Vagina (tissue), 2 donors: ENCODE measurements at regions not wholly inside any gene's neighbourhood (a gene's known extent, or its start where the extent isn't known, plus 50 kb on each side); places are given as distances from the start of the nearest gene placed in this dataset.

ENCODE experiments used
- DNase-seq, 2 donors: peaks; one replicate each; pipeline ENCODE4 v3.0.0-alpha.2; 2017; ENCODE audit errors: extremely low spot score in 2 of 2
- H3K27ac ChIP-seq: fragments of 200-600 bp; sonication (generic); one replicate; pipeline ENCODE4 v1.5.1; 2019
- H3K27me3 ChIP-seq: fragments of 200-600 bp; sonication (generic); one replicate; pipeline ENCODE4 v1.5.1; 2019
- H3K36me3 ChIP-seq, 2 donors: fragments of 200-600 bp; sonication (generic); one replicate each; pipeline ENCODE4 v1.5.1; 2017 to 2019
- H3K4me1 ChIP-seq: fragments of 200-600 bp; sonication (generic); one replicate; pipeline ENCODE4 v1.5.1; 2019
- H3K4me3 ChIP-seq, 2 donors: fragments of 200-600 bp; sonication (generic); 1 replicate in 1 of 2; 2 replicates in 1 of 2; pipeline ENCODE4 v1.5.1; 2016 to 2019
- H3K9me3 ChIP-seq: fragments of 200-600 bp; sonication (generic); one replicate; pipeline ENCODE4 v1.5.1; 2019
- CTCF ChIP-seq, 3 experiments: fragments of 450-650 bp in 2 of 3; fragments of 200-600 bp in 1 of 3; sonication (generic) in 1 of 3; IDR thresholded peaks; one replicate each; pipeline ENCODE4 v1.5.1; 2017 to 2019; ENCODE audit warnings: antibody characterized with exemption in 3 of 3, mild to moderate bottlenecking in 2 of 3, moderate library complexity in 2 of 3
- POLR2A ChIP-seq, 2 donors: fragments of 450-650 bp; IDR thresholded peaks; one replicate each; pipeline ENCODE4 v1.6.1; 2017; ENCODE audit warnings: antibody characterized with exemption in 2 of 2, mild to moderate bottlenecking in 2 of 2, moderate library complexity in 2 of 2
- POLR2AphosphoS5 ChIP-seq, 2 donors: sonication (generic); formaldehyde crosslinking; IDR thresholded peaks; one replicate each; pipeline ENCODE4 v1.9.0; 2017; ENCODE audit warnings: antibody characterized with exemption in 2 of 2, mild to moderate bottlenecking in 2 of 2, low read depth in 1 of 2; ENCODE audit not compliant: insufficient read depth in 1 of 2
- intact Hi-C: fragments of 100-400 bp; cut with DNase I; formaldehyde crosslinking; loops from one replicate; pipeline ENCODE4 v1.15.1; 2023

- no peak overlapping the region for H3K4me3 ChIP-seq
- DNase-seq, result peak in 1 of 2 donors; percentile 89
- peaks cover 52% of the 10 kb centered on the region for H3K4me1 ChIP-seq
- no peaks in the 10 kb centered on the region for H3K9me3 ChIP-seq
- no peak for TF ChIP-seq POLR2AphosphoS5 (IDR thresholded peaks at IDR 0.05; ENCODE audit: insufficient read depth in 1 of 2, low read depth in 1 of 2)
- TF ChIP-seq CTCF (IDR thresholded peaks at IDR 0.05), result no peak
- TF ChIP-seq POLR2A (IDR thresholded peaks at IDR 0.05), result no peak
- peak overlapping the region; percentile 77 for H3K27ac ChIP-seq
- no peaks in the 10 kb centered on the region for H3K27me3 ChIP-seq
- no peaks in the 10 kb centered on the region for H3K36me3 ChIP-seq
- intact Hi-C loops, result no loop called here
Observed at GRCh38 chr6:170025935-170026750, 264.7 kb downstream of the DLL1 start.

- Histone ChIP-seq H3K9me3 (no peaks in the 10 kb centered on the region), H3K36me3 (no peaks in the 10 kb centered on the region), H3K27ac (peak overlapping the region; percentile 77), H3K4me3 (no peak overlapping the region), H3K4me1 (peaks cover 48% of the 10 kb centered on the region), H3K27me3 (no peaks in the 10 kb centered on the region)
- intact Hi-C loops, result no loop called here
- TF ChIP-seq POLR2AphosphoS5 (IDR thresholded peaks at IDR 0.05; ENCODE audit: insufficient read depth in 1 of 2, low read depth in 1 of 2), result no peak
- TF ChIP-seq CTCF (IDR thresholded peaks at IDR 0.05), result no peak
- TF ChIP-seq POLR2A (IDR thresholded peaks at IDR 0.05), result no peak
- DNase-seq, result peak in 1 of 2 donors; percentile 87
Observed at GRCh38 chr6:170025341-170025911, 265.5 kb downstream of the DLL1 start.

GRCh38 chr6:170024940-170025339 is 265.9 kb downstream of the DLL1 start:
- peak in 1 of 2 donors; percentile 89 for DNase-seq
- Histone ChIP-seq H3K9me3 (no peaks in the 10 kb centered on the region), H3K4me3 (no peak overlapping the region), H3K27ac (peak overlapping the region; percentile 77), H3K27me3 (no peaks in the 10 kb centered on the region), H3K36me3 (no peaks in the 10 kb centered on the region), H3K4me1 (peaks cover 49% of the 10 kb centered on the region)
- intact Hi-C loops, result no loop called here
- TF ChIP-seq POLR2AphosphoS5 (IDR thresholded peaks at IDR 0.05; ENCODE audit: insufficient read depth in 1 of 2, low read depth in 1 of 2) (peak in 1 of 2 donors; percentile 23), CTCF (IDR thresholded peaks at IDR 0.05) (no peak)

- no peaks in the 10 kb centered on the region for H3K27me3 ChIP-seq
- H3K4me1 ChIP-seq, result peaks cover 57% of the 10 kb centered on the region
- peak overlapping the region; percentile 77 for H3K27ac ChIP-seq
- no peaks in the 10 kb centered on the region for H3K9me3 ChIP-seq
- TF ChIP-seq POLR2A (IDR thresholded peaks at IDR 0.05) (no peak), CTCF (IDR thresholded peaks at IDR 0.05) (no peak), POLR2AphosphoS5 (IDR thresholded peaks at IDR 0.05; ENCODE audit: insufficient read depth in 1 of 2, low read depth in 1 of 2) (no peak)
- H3K36me3 ChIP-seq, result no peaks in the 10 kb centered on the region
- peak in 1 of 2 donors; percentile 79 for DNase-seq
- intact Hi-C loops, result no loop called here
- peak overlapping the region in 1 of 2 donors; percentile 12 for H3K4me3 ChIP-seq
Observed at GRCh38 chr6:170023620-170024521, 267.0 kb downstream of the DLL1 start.
